Activated T-cell treated with anti-CD3 and anti-CD28 coated beads for 1 hour (primary cell): ENCODE measurements at regions not wholly inside any gene's neighbourhood (a gene's known extent, or its start where the extent isn't known, plus 50 kb on each side); places are given as distances from the start of the nearest gene placed in this dataset.
"Not testable (repeated sequence)": the region's sequence is repeated elsewhere in the genome, so short reads cannot be mapped to it uniquely, and the experiment has no call there.

Experiments used
- DNase-seq: peaks from one replicate; pipeline ENCODE4 v3.0.0-alpha.2; 2020; ENCODE audit warnings: low read depth

- no peak for DNase-seq
These were observed 179.3 kb upstream of the B3GAT1 start for GRCh38 chr11:134591338-134591737.

DNA sequence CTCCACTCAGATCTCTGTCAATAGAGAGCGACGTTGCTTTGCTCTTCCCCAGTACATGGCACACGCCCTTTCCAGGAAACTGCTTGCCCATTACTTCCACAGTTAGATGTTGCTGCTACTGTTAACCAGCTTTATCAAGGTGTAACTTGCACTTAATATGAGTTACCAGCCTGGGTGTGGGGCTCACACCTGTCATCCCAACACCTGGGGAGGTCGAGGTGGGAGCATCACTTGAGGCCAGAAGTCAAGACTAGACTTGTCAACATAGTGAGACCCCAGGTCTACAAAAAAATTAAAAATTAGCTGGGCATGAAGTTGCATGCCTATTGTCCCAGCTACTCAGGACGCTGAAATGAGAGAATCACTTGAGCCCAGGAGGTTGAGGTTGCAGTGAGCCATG, 177.1 kb upstream of the B3GAT1 start:
- DNase-seq, result no peak

DNA sequence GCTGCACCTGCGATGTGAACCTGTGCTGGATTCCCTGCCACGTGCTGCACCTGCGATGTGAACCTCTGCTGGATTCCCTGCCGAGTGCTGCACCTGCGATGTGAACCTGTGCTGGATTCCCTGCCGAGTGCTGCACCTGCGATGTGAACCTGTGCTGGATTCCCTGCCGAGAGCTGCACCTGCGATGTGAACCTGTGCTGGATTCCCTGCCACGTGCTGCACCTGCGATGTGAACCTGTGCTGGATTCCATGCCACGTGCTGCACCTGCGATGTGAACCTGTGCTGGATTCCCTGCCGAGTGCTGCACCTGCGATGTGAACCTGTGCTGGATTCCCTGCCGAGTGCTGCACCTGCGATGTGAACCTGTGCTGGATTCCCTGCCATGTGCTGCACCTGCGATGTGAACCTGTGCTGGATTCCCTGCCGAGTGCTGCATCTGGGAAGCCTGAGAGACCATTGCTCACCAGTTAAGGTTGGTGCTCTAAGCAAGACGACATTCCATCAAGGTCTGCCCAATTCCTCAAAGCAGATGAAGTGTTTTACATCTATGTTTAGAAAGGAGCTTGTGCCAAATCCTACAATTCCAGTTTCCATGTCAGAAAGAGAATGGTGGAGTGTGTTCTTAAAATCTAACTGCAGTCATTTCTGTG, 176.5 kb upstream of the B3GAT1 start:
- DNase-seq, result not testable (repeated sequence)

DNA sequence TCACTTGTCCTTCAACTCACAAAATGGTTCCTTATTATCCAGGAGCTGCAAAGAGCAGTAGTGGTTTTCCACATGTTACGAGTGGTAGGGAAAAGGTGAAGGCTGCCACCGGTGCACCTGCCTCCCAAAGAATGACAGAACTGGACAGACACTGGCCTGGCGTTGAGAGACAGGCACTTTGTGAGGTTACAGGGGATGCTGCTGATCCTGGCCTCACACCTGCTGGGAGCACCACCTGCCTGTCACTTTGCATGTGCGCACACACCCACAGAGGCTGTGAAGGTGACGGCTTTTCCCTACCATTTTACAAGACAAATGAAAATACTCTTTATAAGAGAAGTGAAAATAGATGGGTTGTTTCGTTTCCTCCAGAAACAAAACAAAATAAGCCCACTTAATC, 175.3 kb upstream of the B3GAT1 start:
- DNase-seq, result no peak

- DNase-seq, result no peak
These were observed 174.7 kb upstream of the B3GAT1 start for GRCh38 chr11:134586726-134587125.

DNA sequence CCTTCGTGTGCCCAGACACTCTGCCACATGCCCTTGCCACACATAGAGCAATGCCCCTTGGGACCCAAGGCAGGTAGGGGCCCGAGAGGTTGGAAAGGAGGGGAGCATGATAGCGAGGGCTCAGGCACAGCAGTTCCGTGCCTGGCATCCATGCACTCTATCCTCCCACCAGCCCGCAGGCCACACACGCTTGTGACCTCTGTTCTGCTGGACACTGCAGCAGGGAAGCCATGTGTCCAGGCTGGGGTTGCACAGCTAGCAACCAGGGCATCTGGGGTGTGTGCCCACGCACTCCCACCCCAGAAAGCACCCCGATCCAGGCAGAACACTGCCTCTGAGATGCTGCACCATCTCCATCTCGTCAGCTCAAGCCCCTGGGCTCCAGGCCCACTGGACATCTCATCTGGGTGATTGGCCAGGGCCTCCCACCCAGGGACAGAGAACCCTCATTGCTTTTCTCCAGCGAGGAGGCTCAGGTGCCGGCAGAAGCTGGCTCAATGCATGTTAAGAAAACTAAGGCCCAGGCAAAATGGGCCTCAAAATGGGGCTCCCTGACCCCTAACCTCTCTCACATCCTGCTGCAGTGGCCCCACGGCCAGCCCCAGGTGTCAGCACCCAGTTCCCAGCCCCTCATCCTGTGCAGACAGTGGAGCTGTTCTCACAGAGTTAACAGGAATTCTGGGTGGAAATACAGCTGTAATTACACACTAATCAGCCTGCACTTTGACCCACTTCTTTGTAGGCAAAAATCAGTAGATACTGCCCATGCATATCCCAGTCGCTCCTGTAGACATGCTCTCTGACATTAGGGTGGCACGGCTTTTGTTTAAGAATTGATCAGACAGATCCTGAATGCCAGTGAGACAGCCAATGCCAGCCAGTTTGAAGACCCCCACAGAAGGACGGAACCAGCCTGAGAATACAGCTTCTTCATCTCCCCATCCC, 173.9 kb upstream of the B3GAT1 start:
- DNase-seq, result no peak

- DNase-seq, result no peak
These were observed 172.8 kb upstream of the B3GAT1 start for GRCh38 chr11:134584706-134585445.

GRCh38 chr11:134584001-134584561, 172.0 kb upstream of the B3GAT1 start:
- DNase-seq, result no peak

GRCh38 chr11:134583397-134583990, 171.5 kb upstream of the B3GAT1 start:
- no peak for DNase-seq

GRCh38 chr11:134582770-134583095, 170.7 kb upstream of the B3GAT1 start:
- no peak for DNase-seq

DNA sequence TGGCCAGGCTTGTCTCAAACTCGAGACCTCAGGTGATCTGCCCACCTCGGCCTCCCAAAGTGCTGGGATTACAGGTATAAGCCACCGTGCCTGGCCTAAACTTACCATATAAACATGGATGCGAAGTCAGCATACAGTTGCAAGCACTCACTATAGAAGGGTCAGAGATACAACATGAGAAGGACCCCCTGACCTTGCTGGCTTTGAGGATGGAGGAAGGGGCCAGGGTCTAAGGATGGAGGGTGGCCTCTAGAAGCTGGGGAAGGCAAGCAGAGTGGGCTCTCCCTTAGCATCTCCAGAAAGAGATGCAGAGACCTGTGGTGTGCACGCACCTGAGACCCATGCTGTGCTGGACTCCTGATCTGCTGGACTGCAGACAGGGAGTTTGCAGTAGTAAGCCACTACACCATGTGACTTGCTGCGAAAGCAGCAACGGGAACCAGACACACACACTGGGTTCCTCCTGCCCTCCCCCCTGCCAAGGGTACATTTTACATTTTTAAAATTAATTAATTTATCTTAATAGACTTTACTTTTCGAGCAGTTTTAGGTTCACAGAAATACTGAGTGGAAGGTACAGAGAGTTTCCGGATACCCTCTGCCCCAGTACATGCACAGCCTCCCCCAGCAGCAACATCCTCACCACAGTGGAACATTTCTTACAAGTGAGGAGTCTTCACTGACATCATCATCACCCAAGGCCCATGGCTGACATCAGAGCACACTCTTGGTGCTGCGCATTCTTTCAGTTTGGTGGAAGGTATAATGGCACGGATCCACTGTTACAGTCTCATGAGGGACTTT, 170.1 kb upstream of the B3GAT1 start:
- DNase-seq, result no peak

- DNase-seq, result no peak
These were observed 169.1 kb upstream of the B3GAT1 start for GRCh38 chr11:134581121-134581626.

DNA sequence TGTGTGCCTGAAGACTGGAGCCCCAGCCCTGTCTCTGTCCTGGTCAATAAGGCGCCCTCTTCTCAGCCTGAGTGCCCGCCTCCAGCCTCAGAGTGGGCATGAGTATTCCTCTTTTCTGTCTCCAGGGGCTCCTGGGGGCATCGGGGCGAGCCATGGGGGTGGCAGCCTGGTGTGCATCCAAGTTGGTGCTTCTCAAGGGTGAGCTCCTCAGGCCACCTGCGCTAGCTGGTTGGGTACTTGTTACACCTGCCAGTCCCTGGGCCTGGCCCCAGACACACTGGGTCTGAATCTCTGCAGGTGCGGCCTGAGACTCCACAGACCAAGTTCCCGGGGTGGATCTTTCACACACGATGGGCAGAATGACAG, 168.6 kb upstream of the B3GAT1 start:
- no peak for DNase-seq

DNA sequence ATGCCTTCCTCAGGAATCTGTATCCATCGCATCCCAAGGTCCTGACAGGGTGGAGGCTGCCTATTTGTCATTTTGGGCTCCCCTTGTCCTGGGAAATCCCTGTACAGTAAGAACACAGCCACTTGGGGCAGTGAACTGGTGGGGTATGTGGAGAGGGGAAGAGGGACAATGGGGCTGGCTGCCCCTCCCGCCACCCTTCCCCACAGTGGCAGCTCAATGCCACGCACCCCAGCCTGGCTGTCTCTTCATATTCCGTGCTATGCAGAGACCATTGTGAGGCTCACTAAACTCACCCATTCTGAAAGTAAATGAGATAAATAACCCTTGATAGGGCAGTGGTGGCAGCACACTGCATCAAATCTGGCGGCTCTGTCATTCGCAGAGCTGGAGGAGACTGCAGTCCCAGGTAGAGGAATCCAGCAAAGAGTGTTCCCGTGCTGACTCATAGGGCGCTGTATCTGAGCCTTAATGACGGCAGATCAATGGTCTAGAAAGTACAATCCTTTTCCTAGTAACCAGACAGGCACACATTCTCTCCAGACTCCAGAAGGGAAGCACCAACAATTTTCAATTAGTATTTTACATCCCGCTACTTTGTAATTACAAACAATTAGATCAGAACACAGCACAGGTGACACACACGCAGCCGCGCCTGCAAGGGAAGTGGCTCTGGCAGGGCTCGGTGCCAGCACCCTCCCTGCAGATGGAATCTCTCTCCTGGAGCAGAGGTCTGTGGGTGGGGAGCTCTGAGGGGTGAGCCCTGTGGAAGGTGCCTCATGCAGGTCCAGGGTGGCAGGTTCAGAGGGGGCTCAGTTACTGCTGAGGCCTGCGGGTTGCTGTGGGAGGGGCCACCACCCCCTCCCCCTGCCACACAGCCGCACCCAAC, 167.9 kb upstream of the B3GAT1 start:
- no peak for DNase-seq

- DNase-seq, result no peak
These were observed 167.0 kb upstream of the B3GAT1 start for GRCh38 chr11:134578807-134579723.

GRCh38 chr11:134577751-134578395, 165.8 kb upstream of the B3GAT1 start:
- DNase-seq, result no peak

DNA sequence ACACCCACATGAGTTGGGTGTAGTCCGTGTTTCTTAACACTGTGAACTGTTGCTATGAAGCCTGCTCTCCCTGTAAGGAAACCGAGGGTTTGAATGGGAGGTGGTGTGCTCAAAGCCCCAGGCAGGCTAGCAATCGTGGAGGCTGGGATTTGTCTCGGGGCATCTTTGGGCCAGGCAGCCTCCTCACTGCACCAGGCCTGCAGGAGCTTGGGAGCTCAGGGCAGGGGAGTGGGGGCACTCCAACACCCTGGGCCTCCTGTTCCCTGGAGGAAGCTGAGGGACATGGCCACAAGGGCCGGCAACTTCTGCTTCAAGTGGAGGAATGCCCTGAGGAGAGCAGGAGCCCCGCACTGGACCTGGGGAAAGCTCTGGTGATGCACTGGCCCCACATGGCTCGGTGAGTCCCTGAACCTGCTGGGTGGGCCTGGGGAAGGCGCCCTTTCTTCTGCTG, 164.7 kb upstream of the B3GAT1 start:
- DNase-seq, result no peak

GRCh38 chr11:134576286-134576685, 164.2 kb upstream of the B3GAT1 start:
- no peak for DNase-seq
